ENCODE measurements at regions not wholly inside any gene's neighbourhood (a gene's known extent, or its start where the extent isn't known, plus 50 kb on each side); places are given as distances from the start of the nearest gene placed in this dataset.

DNA sequence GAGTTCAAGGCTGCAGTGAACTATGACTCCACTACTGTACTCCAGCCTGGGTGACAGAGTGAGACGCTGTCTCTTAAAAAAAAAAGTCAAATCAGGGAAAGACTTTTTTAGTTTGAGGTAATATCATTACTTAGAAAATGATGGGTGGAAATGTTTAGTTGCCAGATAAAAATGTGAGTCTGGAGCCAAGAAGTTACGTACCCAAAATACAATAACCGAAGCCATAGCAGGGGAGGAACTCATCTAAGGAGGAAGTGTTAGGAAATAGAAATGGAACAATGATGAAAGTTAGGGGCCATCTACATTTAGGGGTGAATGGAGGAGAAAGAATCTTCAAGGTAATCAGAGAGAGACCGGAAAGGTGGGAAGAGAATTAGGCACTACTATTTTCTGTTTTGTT is 98.8 kb downstream of the DACT1 start:
- H3K36me3 ChIP-seq: no peaks in the 10 kb centered on the region
- H3K27me3 ChIP-seq (ENCODE audit: low read depth): no peaks in the 10 kb centered on the region
- H3K27ac ChIP-seq (replicated peaks): no peak overlapping the region
- H3K4me3 ChIP-seq: no peak overlapping the region
- intact Hi-C loops (cut with micrococcal nuclease): no loop called here
- H3K4me1 ChIP-seq: peaks cover 5% of the 10 kb centered on the region
- no peak for TF ChIP-seq CTCF (IDR thresholded peaks at IDR 0.05; ENCODE audit: borderline replicate concordance)
- no peak for DNase-seq
- H3K9me3 ChIP-seq (replicated peaks): no peaks in the 10 kb centered on the region

DNA sequence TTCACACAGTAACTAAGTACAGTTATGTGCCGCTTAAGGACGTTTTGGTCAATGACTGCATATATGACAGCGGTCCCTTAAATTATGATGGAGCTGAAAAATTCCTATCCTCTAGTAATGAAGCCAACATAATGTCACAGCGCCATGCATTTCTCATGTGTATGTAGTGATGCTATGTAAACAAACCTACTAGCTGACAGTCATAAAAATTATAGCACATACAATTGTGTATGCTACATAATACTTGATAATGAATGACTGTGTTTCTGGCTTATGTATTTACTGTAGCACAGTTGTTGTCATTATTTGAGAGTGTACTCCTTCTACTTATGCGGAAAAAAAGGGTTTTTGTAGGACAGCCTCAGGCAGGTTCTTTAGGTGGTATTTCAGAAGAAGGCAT is 99.7 kb downstream of the DACT1 start:
- Histone ChIP-seq H3K4me1 (no peaks in the 10 kb centered on the region), H3K36me3 (no peaks in the 10 kb centered on the region), H3K27me3 (ENCODE audit: low read depth) (no peaks in the 10 kb centered on the region), H3K27ac (replicated peaks) (no peak overlapping the region), H3K9me3 (replicated peaks) (no peaks in the 10 kb centered on the region), H3K4me3 (no peak overlapping the region)
- intact Hi-C loops (cut with micrococcal nuclease): no loop called here
- no peak for TF ChIP-seq CTCF (IDR thresholded peaks at IDR 0.05; ENCODE audit: borderline replicate concordance)
- no peak for DNase-seq

GRCh38 chr14:58738189-58738836 is 100.6 kb downstream of the DACT1 start:
- TF ChIP-seq CTCF (IDR thresholded peaks at IDR 0.05; ENCODE audit: borderline replicate concordance): no peak
- Histone ChIP-seq H3K4me3 (no peak overlapping the region), H3K4me1 (no peaks in the 10 kb centered on the region), H3K27ac (replicated peaks) (no peak overlapping the region), H3K27me3 (ENCODE audit: low read depth) (no peaks in the 10 kb centered on the region), H3K36me3 (no peaks in the 10 kb centered on the region), H3K9me3 (replicated peaks) (no peaks in the 10 kb centered on the region)
- intact Hi-C loops (cut with micrococcal nuclease): no loop called here
- no peak for DNase-seq

DNA sequence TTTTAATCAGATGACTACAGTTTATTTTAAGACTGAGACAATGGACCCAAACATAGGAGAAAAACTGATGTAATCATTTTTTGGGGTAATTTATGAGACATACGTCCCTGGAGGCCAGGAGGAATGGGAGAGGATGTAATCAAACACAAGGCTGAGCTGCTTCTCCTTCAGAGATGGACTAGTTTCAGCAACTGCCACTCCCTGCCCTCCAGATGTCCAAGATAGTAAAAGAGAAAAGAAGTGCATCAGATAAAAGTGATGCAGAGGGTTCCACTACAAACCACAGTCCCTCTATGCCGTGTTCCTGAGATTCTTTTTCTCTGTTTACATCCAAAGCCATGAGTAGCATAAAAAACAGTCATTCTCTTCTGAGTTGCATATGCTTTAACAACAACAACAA is 101.1 kb downstream of the DACT1 start:
- no peak overlapping the region for H3K27ac ChIP-seq (replicated peaks)
- intact Hi-C loops (cut with micrococcal nuclease): no loop called here
- DNase-seq: no peak
- no peaks in the 10 kb centered on the region for H3K4me1 ChIP-seq
- H3K27me3 ChIP-seq (ENCODE audit: low read depth): no peaks in the 10 kb centered on the region
- no peak for TF ChIP-seq CTCF (IDR thresholded peaks at IDR 0.05; ENCODE audit: borderline replicate concordance)
- no peak overlapping the region for H3K4me3 ChIP-seq
- no peaks in the 10 kb centered on the region for H3K9me3 ChIP-seq (replicated peaks)
- H3K36me3 ChIP-seq: no peaks in the 10 kb centered on the region

GRCh38 chr14:58739674-58740073 is 101.9 kb downstream of the DACT1 start:
- DNase-seq: no peak
- no peak for TF ChIP-seq CTCF (IDR thresholded peaks at IDR 0.05; ENCODE audit: borderline replicate concordance)
- Histone ChIP-seq H3K27me3 (ENCODE audit: low read depth) (no peaks in the 10 kb centered on the region), H3K9me3 (replicated peaks) (no peaks in the 10 kb centered on the region), H3K4me3 (no peak overlapping the region), H3K4me1 (no peaks in the 10 kb centered on the region), H3K36me3 (no peaks in the 10 kb centered on the region), H3K27ac (replicated peaks) (no peak overlapping the region)
- intact Hi-C loops (cut with micrococcal nuclease): no loop called here

All from left ventricle myocardium inferior (tissue), 1 donor.